ENCODE measurements at regions not wholly inside any gene's neighbourhood (a gene's known extent, or its start where the extent isn't known, plus 50 kb on each side); places are given as distances from the start of the nearest gene placed in this dataset.

- no peak for DNase-seq
These were observed 924.4 kb upstream of the TENM4 start for GRCh38 chr11:80365076-80365725.

- DNase-seq = no peak
These were observed 921.9 kb upstream of the TENM4 start for GRCh38 chr11:80362563-80363340.

- no peak for DNase-seq
These were observed 914.4 kb upstream of the TENM4 start for GRCh38 chr11:80355251-80355650.

- DNase-seq = no peak
These were observed 909.7 kb upstream of the TENM4 start for GRCh38 chr11:80350541-80350940.

- DNase-seq = no peak
These were observed 909.2 kb upstream of the TENM4 start for GRCh38 chr11:80349997-80350396.

GRCh38 chr11:80346353-80347059, 905.7 kb upstream of the TENM4 start:
- no peak for DNase-seq

GRCh38 chr11:80343436-80343835, 902.6 kb upstream of the TENM4 start:
- no peak for DNase-seq

- no peak for DNase-seq
These were observed 897.4 kb upstream of the TENM4 start for GRCh38 chr11:80338231-80338630.

GRCh38 chr11:80331694-80332093, 890.9 kb upstream of the TENM4 start:
- DNase-seq = no peak

- DNase-seq = no peak
These were observed 889.4 kb upstream of the TENM4 start for GRCh38 chr11:80330264-80330663.

GRCh38 chr11:80328774-80329173, 887.9 kb upstream of the TENM4 start:
- DNase-seq = no peak

GRCh38 chr11:80327956-80328614, 887.3 kb upstream of the TENM4 start:
- no peak for DNase-seq

GRCh38 chr11:80321786-80322185, 881.0 kb upstream of the TENM4 start:
- DNase-seq = no peak

- no peak for DNase-seq
These were observed 879.9 kb upstream of the TENM4 start for GRCh38 chr11:80320765-80321164.

GRCh38 chr11:80320226-80320625, 879.4 kb upstream of the TENM4 start:
- DNase-seq = no peak

GRCh38 chr11:80317612-80318011, 876.8 kb upstream of the TENM4 start:
- no peak for DNase-seq

- DNase-seq = no peak
These were observed 874.4 kb upstream of the TENM4 start for GRCh38 chr11:80315200-80315599.

- no peak for DNase-seq
These were observed 868.5 kb upstream of the TENM4 start for GRCh38 chr11:80309301-80309700.

- DNase-seq = no peak
These were observed 866.8 kb upstream of the TENM4 start for GRCh38 chr11:80307676-80308075.

GRCh38 chr11:80297858-80298632, 857.2 kb upstream of the TENM4 start:
- no peak for DNase-seq

GRCh38 chr11:80293293-80293692, 852.5 kb upstream of the TENM4 start:
- no peak for DNase-seq

GRCh38 chr11:80284946-80285785, 844.3 kb upstream of the TENM4 start:
- no peak for DNase-seq
